ENCODE measurements at regions not wholly inside any gene's neighbourhood (a gene's known extent, or its start where the extent isn't known, plus 50 kb on each side); places are given as distances from the start of the nearest gene placed in this dataset.

GRCh38 chr9:111176511-111176910, 138.2 kb upstream of the LPAR1 start:
- Histone ChIP-seq H3K79me2 (ENCODE audit: control insufficient read depth, insufficient read depth, low read length) (no peaks in the 10 kb centered on the region), H4K20me1 (ENCODE audit: control insufficient read depth, insufficient read depth) (no peaks in the 10 kb centered on the region), H3K27me3 (replicated peaks in 1 of 2; ENCODE audit: control insufficient read depth in 2 of 2, insufficient read depth in 2 of 2, low read length in 1 of 2) (no peaks in the 10 kb centered on the region), H3K27ac (ENCODE audit: control insufficient read depth, insufficient read depth) (no peak overlapping the region), H3K4me1 (ENCODE audit: control insufficient read depth, insufficient read depth, low read length) (no peaks in the 10 kb centered on the region), H3K4me3 (no peak overlapping the region), H3K4me2 (ENCODE audit: control insufficient read depth, insufficient read depth) (no peak overlapping the region), H2AFZ (ENCODE audit: control insufficient read depth, low read depth, low read length) (no peak overlapping the region), H3K36me3 (ENCODE audit: control insufficient read depth in 2 of 2, insufficient read depth in 2 of 2, low read length in 1 of 2) (no peaks in the 10 kb centered on the region), H3K9me3 (replicated peaks; ENCODE audit: control insufficient read depth, insufficient read depth, low read length) (no peaks in the 10 kb centered on the region), H3K9ac (ENCODE audit: control insufficient read depth, insufficient read depth, low read length) (no peak overlapping the region)
- 0% methylated on average over 6 of the region's 6 CpGs for WGBS (ENCODE audit: insufficient coverage, insufficient replicate concordance, low lambda C conversion rate, missing lambda C conversion rate)
- ATAC-seq (no peak), FAIRE-seq (no peak), DNase-seq (ENCODE audit: low read depth, low spot score) (no peak)
- intact Hi-C loops (cut with micrococcal nuclease; ENCODE audit: unreplicated experiment), result no loop called here
- TF ChIP-seq EP300 (IDR thresholded peaks at IDR 0.05; ENCODE audit: borderline replicate concordance in 1 of 2, control insufficient read depth in 1 of 2, low read depth in 2 of 2, low read length in 2 of 2) (no peak), RCOR1 (conservative IDR thresholded peaks at IDR 0.05; ENCODE audit: low read depth, low read length) (no peak), SP1 (IDR thresholded peaks at IDR 0.05; ENCODE audit: low read depth, low read length) (no peak), ZBTB33 (IDR thresholded peaks at IDR 0.05) (no peak), MYB (IDR thresholded peaks at IDR 0.05; ENCODE audit: borderline replicate concordance, low read depth, low read length) (no peak)
- ChIA-PET POLR2A (interaction anchor here (1.0 to 1.6 kb wide), 3 partner anchors 13 to 103 kb away, joined by 3 to 9 read pairs (median 4); no protein-coding TSS in a partner anchor), RAD21 (ENCODE audit: unreplicated experiment) (interaction anchor here (0.7 to 0.9 kb wide), 2 partner anchors 27 to 141 kb away, joined by 3 read pairs; no protein-coding TSS in a partner anchor), CTCF (interaction anchor here (1.0 to 2.1 kb wide), 3 partner anchors 12 to 539 kb away, joined by 3 to 6 read pairs (median 3); no protein-coding TSS in a partner anchor), SMC1A (ENCODE audit: uncharacterized antibody, unreplicated experiment) (interaction anchor here (0.6 to 1.7 kb wide), 6 partner anchors 12 to 137 kb away, joined by 3 to 4 read pairs (median 4); no protein-coding TSS in a partner anchor)
- in situ Hi-C loops (cut with MboI), result no loop called here
- no TSS peak for BruUV-seq (replicated peaks)

DNA sequence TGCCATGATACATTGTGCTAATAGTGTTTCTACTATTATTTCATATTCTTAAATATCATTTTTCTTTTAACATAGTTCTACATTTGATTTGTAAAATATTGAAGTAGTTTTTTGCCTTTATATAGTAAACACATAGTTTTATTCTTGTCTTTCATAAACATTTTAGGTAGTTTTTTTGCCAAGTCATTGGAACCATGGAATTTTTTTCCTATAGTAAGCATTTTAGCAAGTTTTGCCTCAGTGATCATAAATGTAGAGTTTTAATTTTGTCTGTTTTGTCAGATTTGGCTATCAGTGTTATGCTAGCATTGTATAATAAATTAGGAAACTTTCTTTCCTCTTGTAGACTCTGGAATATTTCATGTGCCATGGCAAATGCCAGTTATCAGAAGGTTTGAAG, 137.1 kb upstream of the LPAR1 start:
- Histone ChIP-seq H3K4me1 (ENCODE audit: control insufficient read depth, insufficient read depth, low read length) (no peaks in the 10 kb centered on the region), H3K36me3 (ENCODE audit: control insufficient read depth in 2 of 2, insufficient read depth in 2 of 2, low read length in 1 of 2) (no peaks in the 10 kb centered on the region), H3K4me3 (no peak overlapping the region), H3K4me2 (ENCODE audit: control insufficient read depth, insufficient read depth) (no peak overlapping the region), H3K9me3 (replicated peaks; ENCODE audit: control insufficient read depth, insufficient read depth, low read length) (no peaks in the 10 kb centered on the region), H3K79me2 (ENCODE audit: control insufficient read depth, insufficient read depth, low read length) (no peaks in the 10 kb centered on the region), H3K9ac (ENCODE audit: control insufficient read depth, insufficient read depth, low read length) (no peak overlapping the region), H4K20me1 (ENCODE audit: control insufficient read depth, insufficient read depth) (no peaks in the 10 kb centered on the region), H2AFZ (ENCODE audit: control insufficient read depth, low read depth, low read length) (no peak overlapping the region), H3K27ac (ENCODE audit: control insufficient read depth, insufficient read depth) (no peak overlapping the region), H3K27me3 (replicated peaks in 1 of 2; ENCODE audit: control insufficient read depth in 2 of 2, insufficient read depth in 2 of 2, low read length in 1 of 2) (no peaks in the 10 kb centered on the region)
- intact Hi-C loops (cut with micrococcal nuclease; ENCODE audit: unreplicated experiment), result no loop called here
- in situ Hi-C loops (cut with MboI), result no loop called here
- SMC1A ChIA-PET (ENCODE audit: uncharacterized antibody, unreplicated experiment), result interaction anchor here (1.5 to 1.7 kb wide), 2 partner anchors 14 to 26 kb away, joined by 3 to 4 read pairs; no protein-coding TSS in a partner anchor
- RAD21 ChIA-PET (ENCODE audit: unreplicated experiment), result interaction anchor here (1.0 kb wide), 1 partner anchor 13 kb away, joined by 3 read pairs; no protein-coding TSS in a partner anchor
- no peak for ATAC-seq
- POLR2A ChIA-PET, result no interaction called here
- CTCF ChIA-PET, result interaction anchor here (2.1 kb wide), 1 partner anchor 21 kb away, joined by 6 read pairs; no protein-coding TSS in a partner anchor
- no peak for TF ChIP-seq ATF7 (IDR thresholded peaks at IDR 0.05; ENCODE audit: low read depth)
- no peak for TF ChIP-seq E2F8 (IDR thresholded peaks at IDR 0.05; ENCODE audit: low read depth, partially characterized antibody)
- no peak for TF ChIP-seq GABPA (IDR thresholded peaks at IDR 0.05; ENCODE audit: low read depth)
- TF ChIP-seq CBFB (IDR thresholded peaks at IDR 0.05; ENCODE audit: low read depth), result no peak
- no peak for TF ChIP-seq BCL11A (IDR thresholded peaks at IDR 0.05; ENCODE audit: low read depth, low read length)
- no peak for TF ChIP-seq NFYA (IDR thresholded peaks at IDR 0.05; ENCODE audit: borderline replicate concordance, low read depth, low read length)
- no peak for TF ChIP-seq BACH1 (IDR thresholded peaks at IDR 0.05; ENCODE audit: borderline replicate concordance)
- no peak for DNase-seq (ENCODE audit: low read depth, low spot score)
- no peak for FAIRE-seq
- BruUV-seq (replicated peaks), result no TSS peak

All from GM12878 (cell line).